Rectal smooth muscle tissue (tissue), 1 donor: ENCODE measurements at regions not wholly inside any gene's neighbourhood (a gene's known extent, or its start where the extent isn't known, plus 50 kb on each side); places are given as distances from the start of the nearest gene placed in this dataset.

Experiments used
- H3K27ac ChIP-seq: one replicate; pipeline ENCODE4 v1.7.0; 2013; ENCODE audit warnings: low read depth, low read length, inconsistent platforms
- H3K27me3 ChIP-seq: one replicate; pipeline ENCODE4 v1.7.0; 2013; ENCODE audit warnings: low read length; ENCODE audit not compliant: control insufficient read depth, insufficient read depth
- H3K36me3 ChIP-seq: one replicate; pipeline ENCODE4 v1.7.0; 2013; ENCODE audit warnings: low read length; ENCODE audit not compliant: control insufficient read depth, insufficient read depth
- H3K4me1 ChIP-seq: one replicate; pipeline ENCODE4 v1.7.0; 2013; ENCODE audit warnings: low read length; ENCODE audit not compliant: control insufficient read depth, insufficient read depth
- H3K4me3 ChIP-seq: one replicate; pipeline ENCODE4 v1.7.0; 2013; ENCODE audit warnings: low read length
- H3K9ac ChIP-seq: one replicate; pipeline ENCODE4 v1.7.0; 2013; ENCODE audit warnings: low read length

DNA sequence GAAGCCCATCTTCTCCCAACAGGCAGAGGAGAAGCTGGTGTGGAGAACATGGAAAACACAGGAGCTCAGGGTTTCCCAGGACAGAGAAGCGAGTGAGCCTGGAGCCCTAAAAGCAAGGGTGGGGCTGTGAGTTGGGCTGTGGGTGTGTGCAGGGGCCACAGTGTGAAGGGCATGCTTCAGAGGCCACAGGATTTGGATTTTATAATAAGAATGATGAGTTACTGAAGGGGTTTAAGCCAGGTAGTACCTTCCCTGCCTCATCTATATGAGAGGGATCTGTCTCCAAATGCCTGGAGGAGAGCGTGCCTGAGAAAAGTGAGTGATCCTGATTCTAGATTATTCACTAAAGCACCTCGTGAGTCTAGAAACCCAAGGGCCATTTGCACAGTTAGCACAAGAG lies 106.8 kb downstream of the VPREB1 start:
- H3K4me3 ChIP-seq, result no peak overlapping the region
- no peaks in the 10 kb centered on the region for H3K27me3 ChIP-seq
- H3K27ac ChIP-seq, result no peak overlapping the region
- H3K9ac ChIP-seq, result no peak overlapping the region
- no peaks in the 10 kb centered on the region for H3K4me1 ChIP-seq
- no peaks in the 10 kb centered on the region for H3K36me3 ChIP-seq

DNA sequence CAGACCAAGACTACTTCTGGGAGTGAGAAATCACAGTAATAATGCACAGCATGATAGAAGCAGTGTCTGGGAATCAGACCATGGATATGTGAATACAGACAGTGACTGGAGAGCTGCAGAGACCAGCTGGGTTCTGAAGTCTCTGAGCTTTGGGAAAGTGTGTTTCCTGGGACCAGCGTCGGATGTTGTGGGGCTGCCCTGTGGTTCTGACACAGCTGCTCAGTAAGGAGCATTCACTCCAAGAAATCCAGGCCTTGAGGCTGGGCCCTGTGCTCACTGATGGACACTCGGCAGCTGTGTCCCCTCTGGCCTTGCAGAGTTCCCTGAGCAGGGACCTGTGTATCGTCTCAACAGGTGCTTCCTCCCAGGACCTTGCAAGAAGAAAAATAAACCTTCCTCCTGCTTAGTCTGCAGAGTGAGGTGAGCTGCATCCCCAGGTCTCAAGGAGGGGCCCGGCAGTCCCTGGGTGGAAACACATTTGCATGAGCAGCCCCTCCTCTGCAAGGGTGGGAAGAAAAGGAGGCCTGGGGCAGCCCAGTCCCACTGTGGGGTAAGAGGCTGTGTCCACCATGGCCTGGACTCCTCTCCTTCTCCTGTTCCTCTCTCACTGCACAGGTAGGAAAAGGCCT lies 107.9 kb downstream of the VPREB1 start:
- H3K27me3 ChIP-seq, result no peaks in the 10 kb centered on the region
- no peaks in the 10 kb centered on the region for H3K36me3 ChIP-seq
- H3K4me1 ChIP-seq, result no peaks in the 10 kb centered on the region

DNA sequence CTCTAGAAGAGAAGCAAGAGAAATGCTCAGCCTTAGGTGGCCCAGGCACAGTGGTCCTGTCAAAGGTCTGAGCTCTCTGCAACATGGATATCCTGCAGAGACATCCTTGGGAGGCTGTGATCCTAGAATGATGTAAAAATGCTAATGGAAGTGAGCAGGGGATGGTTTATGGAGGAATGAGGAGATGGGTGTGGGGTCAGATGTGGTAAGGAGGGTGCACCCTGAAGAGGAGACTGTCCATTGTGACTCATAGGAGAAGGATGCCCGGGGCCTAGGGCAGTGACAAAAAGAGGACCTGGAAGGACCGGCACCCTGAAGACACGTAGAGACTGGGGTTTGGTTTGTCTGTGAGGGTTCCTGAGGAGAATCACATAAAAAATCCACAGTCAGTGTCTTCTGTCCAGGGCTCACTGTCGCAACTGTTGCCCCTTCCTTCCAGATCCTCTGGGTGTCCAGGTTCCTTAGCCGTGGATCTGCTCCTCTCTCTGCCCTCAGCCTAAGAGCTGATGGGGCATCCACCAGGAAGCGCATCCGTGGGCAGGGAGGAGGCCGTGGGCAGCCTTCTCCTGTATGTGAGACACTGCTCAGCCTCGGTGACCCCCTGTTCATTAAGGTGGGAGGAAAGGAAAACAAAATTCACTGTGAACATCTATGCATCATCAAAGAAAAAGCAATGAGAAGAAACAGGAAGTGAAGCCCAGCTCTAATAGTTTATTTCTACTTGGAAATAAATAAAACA lies 110.7 kb downstream of the VPREB1 start:
- no peaks in the 10 kb centered on the region for H3K4me1 ChIP-seq
- no peak overlapping the region for H3K4me3 ChIP-seq
- no peaks in the 10 kb centered on the region for H3K36me3 ChIP-seq
- H3K27ac ChIP-seq, result no peak overlapping the region
- H3K27me3 ChIP-seq, result no peaks in the 10 kb centered on the region
- no peak overlapping the region for H3K9ac ChIP-seq

More for the DNA sequence above, 107.9 kb downstream of the VPREB1 start:
- no peak overlapping the region for H3K27ac ChIP-seq
- H3K4me3 ChIP-seq, result no peak overlapping the region
- H3K9ac ChIP-seq, result no peak overlapping the region

DNA sequence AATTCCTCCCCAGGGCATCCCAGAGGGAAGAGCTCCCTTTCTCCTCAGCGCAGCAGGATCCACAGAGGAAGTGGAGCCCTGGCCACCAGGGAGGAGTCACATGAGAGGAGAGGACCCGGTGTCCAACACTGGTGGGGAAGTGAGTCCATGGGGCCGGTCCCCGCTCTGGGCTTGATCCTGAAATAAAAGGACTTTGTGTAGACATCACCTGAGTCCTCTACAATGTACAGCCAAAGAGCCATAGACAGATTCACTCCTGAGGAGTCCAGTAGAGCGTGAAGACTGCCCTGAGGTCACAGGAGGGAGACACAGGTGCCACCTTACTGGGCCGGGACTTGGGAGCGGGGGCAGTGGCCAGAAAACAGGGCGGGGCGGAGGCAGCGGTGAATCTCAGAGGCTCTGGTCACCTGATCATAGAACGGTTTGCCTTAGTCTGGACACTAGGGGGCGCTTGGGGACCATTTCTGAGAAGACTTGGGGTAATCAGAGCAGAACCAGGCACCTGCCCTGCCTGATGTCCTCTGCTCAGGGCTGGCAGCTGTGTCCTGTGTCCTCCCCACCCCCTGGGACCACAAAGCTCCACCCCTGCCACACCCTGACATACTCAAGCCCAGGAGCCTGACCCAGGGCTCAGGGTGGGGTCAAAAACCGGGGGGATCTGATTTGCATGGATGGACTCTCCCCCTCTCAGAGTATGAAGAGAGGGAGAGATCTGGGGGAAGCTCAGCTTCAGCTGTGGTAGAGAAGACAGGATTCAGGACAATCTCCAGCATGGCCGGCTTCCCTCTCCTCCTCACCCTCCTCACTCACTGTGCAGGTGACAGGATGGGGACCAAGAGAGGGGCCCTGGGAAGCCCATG lies 112.7 kb downstream of the VPREB1 start:
- H3K4me1 ChIP-seq, result no peaks in the 10 kb centered on the region
- no peak overlapping the region for H3K27ac ChIP-seq
- H3K27me3 ChIP-seq, result no peaks in the 10 kb centered on the region
- no peaks in the 10 kb centered on the region for H3K36me3 ChIP-seq
- no peak overlapping the region for H3K9ac ChIP-seq
- no peak overlapping the region for H3K4me3 ChIP-seq

- no peaks in the 10 kb centered on the region for H3K27me3 ChIP-seq
Measured at GRCh38 chr22:22358152-22358551, 113.6 kb downstream of the VPREB1 start.

DNA sequence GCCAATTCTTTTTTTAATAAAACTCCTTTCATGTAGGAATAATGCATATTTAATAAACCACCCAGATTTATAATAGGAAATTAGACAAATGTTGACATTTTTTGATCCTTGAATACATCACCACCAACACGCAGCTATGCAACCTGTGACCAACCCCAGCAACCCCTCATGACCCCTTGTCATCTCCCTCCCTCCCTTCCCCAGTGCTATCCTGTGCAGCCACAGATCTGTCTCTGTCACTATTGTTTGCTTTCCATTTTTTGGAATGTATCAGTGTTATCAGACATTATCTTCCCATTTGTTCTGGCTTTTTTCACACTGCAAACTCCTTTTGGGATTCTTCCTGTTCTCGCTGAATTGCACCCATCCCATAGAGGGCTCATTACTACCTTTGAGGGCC lies 114.1 kb downstream of the VPREB1 start:
- Histone ChIP-seq H3K4me3 (no peak overlapping the region), H3K4me1 (no peaks in the 10 kb centered on the region), H3K27me3 (no peaks in the 10 kb centered on the region), H3K9ac (no peak overlapping the region), H3K27ac (no peak overlapping the region), H3K36me3 (no peaks in the 10 kb centered on the region)

More at GRCh38 chr22:22358152-22358551, 113.6 kb downstream of the VPREB1 start:
- Histone ChIP-seq H3K4me1 (no peaks in the 10 kb centered on the region), H3K4me3 (no peak overlapping the region), H3K9ac (no peak overlapping the region), H3K36me3 (no peaks in the 10 kb centered on the region), H3K27ac (no peak overlapping the region)

DNA sequence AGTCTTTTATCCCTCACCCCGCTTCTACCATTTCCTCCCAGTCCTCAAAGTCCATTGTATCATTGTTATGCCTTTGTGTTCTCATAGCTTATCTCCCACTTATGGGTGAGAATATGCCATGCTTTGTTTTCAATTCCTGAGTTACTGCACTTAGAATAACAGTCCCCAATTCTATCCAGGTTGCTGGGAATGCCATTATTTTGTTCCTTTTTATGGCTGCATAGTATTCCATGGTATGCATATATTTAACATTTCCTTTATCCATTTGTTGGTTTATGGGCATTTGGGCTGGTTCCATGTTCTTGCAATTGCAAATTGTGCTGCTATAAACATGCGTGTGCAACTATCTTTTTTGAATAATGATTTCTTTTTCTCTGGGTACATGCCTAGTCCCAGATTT lies 114.9 kb downstream of the VPREB1 start:
- no peaks in the 10 kb centered on the region for H3K36me3 ChIP-seq
- H3K27ac ChIP-seq, result no peak overlapping the region
- H3K9ac ChIP-seq, result no peak overlapping the region
- H3K4me1 ChIP-seq, result no peaks in the 10 kb centered on the region
- H3K4me3 ChIP-seq, result no peak overlapping the region
- no peaks in the 10 kb centered on the region for H3K27me3 ChIP-seq

- Histone ChIP-seq H3K36me3 (no peaks in the 10 kb centered on the region), H3K9ac (no peak overlapping the region), H3K27ac (no peak overlapping the region), H3K4me1 (no peaks in the 10 kb centered on the region), H3K27me3 (no peaks in the 10 kb centered on the region), H3K4me3 (no peak overlapping the region)
Measured at GRCh38 chr22:22360014-22360413, 115.4 kb downstream of the VPREB1 start.

DNA sequence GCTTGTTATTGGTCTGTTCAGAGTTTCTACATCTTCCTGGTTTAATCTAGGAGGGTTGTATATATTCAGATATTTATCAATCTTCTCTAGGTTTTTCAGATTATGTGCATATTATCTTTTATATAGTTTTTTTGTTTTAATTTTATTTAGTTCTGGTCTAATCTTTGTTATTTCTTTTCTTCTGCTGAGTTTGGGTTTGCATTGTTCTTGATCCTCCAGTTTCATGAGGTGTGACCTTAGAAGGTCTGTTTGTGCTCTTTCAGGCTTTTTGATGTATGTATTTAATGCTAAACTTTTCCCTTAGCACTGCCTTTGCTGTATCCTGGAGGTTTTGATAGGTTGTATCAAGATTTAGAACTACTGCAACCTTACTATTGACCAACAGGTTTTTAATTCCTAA lies 117.7 kb downstream of the VPREB1 start:
- Histone ChIP-seq H3K27ac (no peak overlapping the region), H3K4me1 (no peaks in the 10 kb centered on the region), H3K4me3 (no peak overlapping the region), H3K27me3 (no peaks in the 10 kb centered on the region), H3K36me3 (no peaks in the 10 kb centered on the region), H3K9ac (no peak overlapping the region)

GRCh38 chr22:22362936-22363335 lies 118.3 kb downstream of the VPREB1 start:
- H3K27me3 ChIP-seq, result no peaks in the 10 kb centered on the region
- no peak overlapping the region for H3K9ac ChIP-seq
- H3K4me3 ChIP-seq, result no peak overlapping the region
- H3K4me1 ChIP-seq, result no peaks in the 10 kb centered on the region
- H3K36me3 ChIP-seq, result no peaks in the 10 kb centered on the region
- H3K27ac ChIP-seq, result no peak overlapping the region

DNA sequence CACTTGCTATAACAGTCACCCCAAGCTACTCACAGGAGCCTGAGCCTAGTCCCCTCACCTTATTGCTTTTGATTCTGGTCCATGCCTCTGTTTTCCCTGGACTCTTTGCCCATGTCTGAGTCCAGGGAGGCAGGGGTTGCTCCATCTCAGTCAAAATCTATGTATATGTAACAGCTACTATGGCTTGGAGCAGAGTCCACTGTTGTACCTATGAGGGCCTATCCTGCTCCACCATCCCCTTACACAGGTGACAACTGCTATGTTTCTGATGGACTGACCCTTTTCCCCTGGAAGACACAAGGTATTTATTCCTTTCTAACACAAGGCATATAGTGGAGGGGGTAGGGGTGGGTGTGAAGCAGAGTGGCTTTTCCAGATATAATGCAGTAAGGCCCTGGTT lies 119.6 kb downstream of the VPREB1 start:
- Histone ChIP-seq H3K4me1 (no peaks in the 10 kb centered on the region), H3K27ac (no peak overlapping the region), H3K9ac (no peak overlapping the region), H3K4me3 (no peak overlapping the region), H3K27me3 (no peaks in the 10 kb centered on the region), H3K36me3 (no peaks in the 10 kb centered on the region)

GRCh38 chr22:22366537-22366936 lies 122.0 kb downstream of the VPREB1 start:
- Histone ChIP-seq H3K27me3 (no peaks in the 10 kb centered on the region), H3K36me3 (no peaks in the 10 kb centered on the region), H3K4me1 (no peaks in the 10 kb centered on the region), H3K4me3 (no peak overlapping the region), H3K27ac (no peak overlapping the region), H3K9ac (no peak overlapping the region)
